Heart left ventricle (tissue), 16 donors: ENCODE measurements at regions not wholly inside any gene's neighbourhood (a gene's known extent, or its start where the extent isn't known, plus 50 kb on each side); places are given as distances from the start of the nearest gene placed in this dataset.

Source experiments
- ATAC-seq, 4 donors: fragments of 200-7000 bp; cut with Tn5 transposase; one replicate each; pipeline ENCODE4 v1.9.1; 2020 to 2022; ENCODE audit warnings: moderate library complexity in 4 of 4, mild to moderate bottlenecking in 3 of 4, moderate number of reproducible peaks in 1 of 4
- DNase-seq, 5 donors: peaks; one replicate each; pipeline ENCODE4 v3.0.0-alpha.2; 2020
- H3K27ac ChIP-seq, 12 donors: fragments of 200-600 bp; sonication (generic) in 4 of 12; one replicate each; pipeline versions ENCODE4 v1.5.0 to v1.8.0; 2016 to 2022; ENCODE audit warnings: mild to moderate bottlenecking in 2 of 12
- H3K27me3 ChIP-seq, 9 donors: fragments of 200-600 bp; sonication (generic) in 2 of 9; one replicate each; pipeline versions ENCODE4 v1.5.1 to v1.8.0; 2016 to 2022; ENCODE audit warnings: mild to moderate bottlenecking in 3 of 9
- H3K36me3 ChIP-seq, 9 donors: fragments of 200-600 bp; sonication (generic) in 2 of 9; one replicate each; pipeline versions ENCODE4 v1.5.0 to v1.8.0; 2018 to 2022; ENCODE audit warnings: mild to moderate bottlenecking in 2 of 9
- H3K4me1 ChIP-seq, 12 donors: fragments of 200-600 bp; sonication (generic) in 4 of 12; one replicate each; pipeline versions ENCODE4 v1.5.0 to v1.8.0; 2016 to 2022; ENCODE audit warnings: mild to moderate bottlenecking in 3 of 12
- H3K4me3 ChIP-seq, 12 donors: fragments of 200-600 bp; sonication (generic) in 4 of 12; one replicate each; pipeline versions ENCODE4 v1.5.0 to v1.8.0; 2017 to 2022; ENCODE audit warnings: mild to moderate bottlenecking in 9 of 12, moderate library complexity in 4 of 12
- H3K9me3 ChIP-seq, 12 donors: fragments of 200-600 bp; sonication (generic) in 4 of 12; one replicate each; pipeline versions ENCODE4 v1.5.0 to v1.8.0; 2016 to 2022; ENCODE audit warnings: mild to moderate bottlenecking in 1 of 12
- POLR2A ChIP-seq, 2 donors: fragments of 450-650 bp; IDR thresholded peaks; one replicate each; pipeline ENCODE4 v1.6.1; 2017; ENCODE audit warnings: antibody characterized with exemption in 2 of 2, mild to moderate bottlenecking in 2 of 2, moderate library complexity in 2 of 2
- WGBS, 4 donors: extraction: QIAGEN DNeasy Blood & Tissue Kit in 2 of 4; methylation state at CpG; one replicate each; pipeline versions ENCODE4 v1.1.5 to v1.1.7; 2013 to 2018; 5-methylcytosine and 5-hydroxymethylcytosine counted together
- intact Hi-C, 10 donors: fragments of 100-400 bp; cut with DNase I; formaldehyde crosslinking; loops; one replicate each; pipeline versions ENCODE4 v1.11.1 to v1.14.2; 2022
- TF ChIP-seq, protein P1 (sequence below), 12 donors: fragments of 200-600 bp; sonication (generic) in 4 of 12; IDR thresholded peaks; one replicate each; pipeline versions ENCODE4 v1.5.0 to v1.8.0; 2018 to 2022; ENCODE audit warnings: antibody characterized with exemption in 12 of 12, mild to moderate bottlenecking in 5 of 12
- donor health status: ischemic (EF 13 %, LVEDD 7.1; RV severe dilation, severe dysfunction).
- donor health status: healthy with polysubstance abuse.
- donor health status: DM: no; HTN: yes; CAD: no.
- donor health status: DM: no; HTN: no; CAD: no.
- donor health status: ischemic (EF 25% LVEDD 6.9; RV normal size, moderate dysfunction).
- donor health status: ischemic (EF 25% LVEDD 5.7; RV mildly dilated, moderate dysfunction).
- donor health status: healthy.
- donor health status: DM: yes; HTN: yes; CAD: no.
- donor health status: ischemic (EF 35%, LVEDD 5.7; RV mildly dilated, moderate dysfunction).
- donor health status: nonischemic (EF 11% LVEDD 7.7; RV severe dilation, severe dysfunction).
- donor health status: DM: yes; HTN: yes; CAD: no.
- donor health status: PGD.
- donor health status: ischemic (EF 29% LVEDD 5.4; RV normal size, mild dysfunction).
- donor health status: nonischemic (EF 23%, LVEDD 6.1; RV moderate dilation, normal function).

DNA sequence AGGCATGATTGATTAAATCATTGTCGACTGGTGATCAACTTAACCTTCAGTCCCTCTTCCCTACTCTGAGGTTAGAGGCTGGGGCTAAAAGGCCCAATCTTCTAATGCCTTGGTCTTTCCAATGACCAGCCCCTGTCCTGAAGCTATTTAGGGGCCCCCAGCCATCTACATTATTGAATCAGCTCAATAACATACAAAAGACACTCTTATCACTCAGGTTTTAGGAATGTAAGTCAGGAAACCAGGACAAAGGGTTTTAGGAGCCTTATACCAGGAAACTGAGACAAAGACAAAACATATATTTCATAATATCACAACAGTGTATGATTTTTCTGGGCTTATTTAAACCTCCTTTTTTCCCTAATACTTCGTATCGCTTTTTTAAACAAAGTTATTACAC lies 198.6 kb downstream of the RNF152 start:
- Histone ChIP-seq H3K27ac (no peak overlapping the region), H3K9me3 (peaks cover 0 to 14% (median 1%) of the 10 kb centered on the region in 12 donors), H3K4me3 (no peak overlapping the region), H3K4me1 (no peaks in the 10 kb centered on the region), H3K27me3 (no peaks in the 10 kb centered on the region), H3K36me3 (no peaks in the 10 kb centered on the region)
- WGBS, 4 donors = 92 to 96% (median 93%) methylated on average over 3 of the region's 3 CpGs
- ATAC-seq (no peak), DNase-seq (no peak)
- TF ChIP-seq POLR2A (IDR thresholded peaks at IDR 0.05) = no peak
- TF ChIP-seq, protein P1, sequence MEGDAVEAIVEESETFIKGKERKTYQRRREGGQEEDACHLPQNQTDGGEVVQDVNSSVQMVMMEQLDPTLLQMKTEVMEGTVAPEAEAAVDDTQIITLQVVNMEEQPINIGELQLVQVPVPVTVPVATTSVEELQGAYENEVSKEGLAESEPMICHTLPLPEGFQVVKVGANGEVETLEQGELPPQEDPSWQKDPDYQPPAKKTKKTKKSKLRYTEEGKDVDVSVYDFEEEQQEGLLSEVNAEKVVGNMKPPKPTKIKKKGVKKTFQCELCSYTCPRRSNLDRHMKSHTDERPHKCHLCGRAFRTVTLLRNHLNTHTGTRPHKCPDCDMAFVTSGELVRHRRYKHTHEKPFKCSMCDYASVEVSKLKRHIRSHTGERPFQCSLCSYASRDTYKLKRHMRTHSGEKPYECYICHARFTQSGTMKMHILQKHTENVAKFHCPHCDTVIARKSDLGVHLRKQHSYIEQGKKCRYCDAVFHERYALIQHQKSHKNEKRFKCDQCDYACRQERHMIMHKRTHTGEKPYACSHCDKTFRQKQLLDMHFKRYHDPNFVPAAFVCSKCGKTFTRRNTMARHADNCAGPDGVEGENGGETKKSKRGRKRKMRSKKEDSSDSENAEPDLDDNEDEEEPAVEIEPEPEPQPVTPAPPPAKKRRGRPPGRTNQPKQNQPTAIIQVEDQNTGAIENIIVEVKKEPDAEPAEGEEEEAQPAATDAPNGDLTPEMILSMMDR (IDR thresholded peaks at IDR 0.05) = no peak
- intact Hi-C loops = no loop called here

DNA sequence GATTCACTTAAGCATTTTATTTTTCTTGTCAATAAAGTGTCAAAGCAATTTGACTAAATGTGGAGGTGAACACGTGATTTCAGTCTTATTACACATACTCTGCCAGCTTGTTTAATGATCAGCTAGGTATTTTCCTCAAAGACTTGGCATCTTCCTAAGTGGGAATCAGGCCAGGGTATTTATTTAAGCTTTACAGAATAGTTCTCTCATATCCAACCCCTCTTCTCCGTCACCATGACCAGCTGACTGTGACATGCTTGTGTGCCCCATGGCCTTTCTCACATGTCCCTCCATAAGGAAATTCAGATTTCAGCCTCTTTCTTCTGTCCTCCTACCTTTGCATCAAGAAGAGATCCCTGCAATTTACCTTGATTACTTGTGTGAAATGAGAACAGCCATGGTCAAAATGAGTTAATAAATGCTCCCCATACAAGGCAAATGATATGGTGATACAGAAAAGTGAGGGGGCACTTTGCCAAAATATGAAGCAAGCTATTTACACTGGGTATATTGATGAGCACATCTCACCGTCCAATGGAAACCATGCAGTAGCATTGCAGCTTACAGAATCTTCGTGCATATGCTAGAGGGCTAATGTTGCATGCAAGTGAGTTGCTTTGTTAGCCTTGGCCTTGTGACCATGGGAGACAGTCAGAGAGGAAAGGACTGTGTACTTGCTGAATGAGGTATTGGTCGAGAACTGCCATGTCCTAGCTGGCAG lies 202.2 kb downstream of the RNF152 start:
- 88 to 92% (median 90%) methylated on average over 5 of the region's 5 CpGs for WGBS, 4 donors
- H3K4me3 ChIP-seq = no peak overlapping the region
- no peaks in the 10 kb centered on the region for H3K27me3 ChIP-seq
- DNase-seq (no peak), ATAC-seq (no peak)
- H3K4me1 ChIP-seq = no peaks in the 10 kb centered on the region
- TF ChIP-seq POLR2A (IDR thresholded peaks at IDR 0.05) = no peak
- TF ChIP-seq, protein P1 (IDR thresholded peaks at IDR 0.05) = no peak
- H3K27ac ChIP-seq = no peak overlapping the region
- H3K9me3 ChIP-seq = peaks cover 0 to 7% (median 1%) of the 10 kb centered on the region in 12 donors
- no peaks in the 10 kb centered on the region for H3K36me3 ChIP-seq
- intact Hi-C loops = no loop called here

DNA sequence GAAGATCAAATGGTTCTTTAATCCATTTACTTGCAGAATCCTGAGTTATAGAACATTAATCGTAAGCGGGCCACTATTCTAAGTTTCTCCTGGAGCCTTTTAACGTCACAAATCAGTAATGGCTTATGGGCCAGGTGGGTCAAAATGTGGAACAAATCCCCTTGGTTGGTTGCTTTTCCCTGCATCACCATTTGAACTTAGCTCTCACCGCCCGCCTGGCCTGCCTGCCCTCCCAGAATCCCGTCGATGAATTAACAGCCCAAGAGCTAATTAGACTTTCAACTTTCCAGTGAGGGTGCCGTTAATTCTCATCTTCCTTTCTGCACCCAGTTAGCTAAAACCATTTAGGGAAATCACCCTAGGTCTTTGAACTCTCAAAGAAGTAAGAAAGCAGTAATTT lies 205.5 kb downstream of the RNF152 start:
- no peak for ATAC-seq
- TF ChIP-seq, protein P1 (IDR thresholded peaks at IDR 0.05) = no peak
- no peak for TF ChIP-seq POLR2A (IDR thresholded peaks at IDR 0.05)
- H3K27me3 ChIP-seq = no peaks in the 10 kb centered on the region
- no peaks in the 10 kb centered on the region for H3K9me3 ChIP-seq
- no peak overlapping the region for H3K27ac ChIP-seq
- no peak for DNase-seq
- H3K4me1 ChIP-seq = no peaks in the 10 kb centered on the region
- WGBS, 4 donors = 87 to 94% (median 90%) methylated on average over 8 of the region's 8 CpGs
- intact Hi-C loops = no loop called here
- H3K4me3 ChIP-seq = no peak overlapping the region
- H3K36me3 ChIP-seq = no peaks in the 10 kb centered on the region

DNA sequence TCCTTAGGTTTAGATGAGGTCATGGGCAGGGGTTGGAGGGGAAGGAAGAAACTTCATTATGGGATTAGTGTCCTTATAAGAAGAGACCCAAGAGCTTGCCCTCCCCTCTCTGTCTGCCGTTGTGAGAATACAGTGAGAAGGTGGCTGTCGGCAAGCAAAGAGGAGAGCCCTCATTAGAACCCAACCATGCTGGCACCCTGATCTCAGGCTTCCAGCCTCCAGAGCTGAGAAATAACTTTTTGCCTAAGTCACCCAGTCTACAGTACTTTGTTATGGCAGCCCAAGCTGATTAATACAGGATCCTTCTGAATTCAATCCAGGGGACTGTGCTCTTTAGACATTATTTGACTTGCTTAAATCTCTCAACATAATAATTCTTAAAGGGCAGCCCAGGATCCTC lies 209.0 kb downstream of the RNF152 start:
- TF ChIP-seq, protein P1 (IDR thresholded peaks at IDR 0.05) = no peak
- no peak for TF ChIP-seq POLR2A (IDR thresholded peaks at IDR 0.05)
- H3K36me3 ChIP-seq = no peaks in the 10 kb centered on the region
- WGBS, 4 donors = 83 to 96% (median 88%) methylated on average over 2 of the region's 2 CpGs
- ATAC-seq = no peak
- intact Hi-C loops = loop anchor here in 1 of 10 donors (5.0 kb wide), 1 partner anchor 208 kb away; the partner anchor contains the start of gene RNF152
- DNase-seq = no peak
- no peak overlapping the region for H3K4me3 ChIP-seq
- H3K27ac ChIP-seq = no peak overlapping the region
- no peaks in the 10 kb centered on the region for H3K4me1 ChIP-seq
- peaks cover 0 to 22% (median 16%) of the 10 kb centered on the region in 12 donors for H3K9me3 ChIP-seq
- H3K27me3 ChIP-seq = no peaks in the 10 kb centered on the region
